GM12874 (cell line): ENCODE measurements at regions not wholly inside any gene's neighbourhood (a gene's known extent, or its start where the extent isn't known, plus 50 kb on each side); places are given as distances from the start of the nearest gene placed in this dataset.

Source experiments
- CTCF ChIP-seq: IDR thresholded peaks from 2 replicates; pipeline ENCODE4 v1.5.1; 2011; ENCODE audit warnings: low read depth, mild to moderate bottlenecking, control low read depth, low read length, moderate library complexity; ENCODE audit not compliant: insufficient read depth

DNA sequence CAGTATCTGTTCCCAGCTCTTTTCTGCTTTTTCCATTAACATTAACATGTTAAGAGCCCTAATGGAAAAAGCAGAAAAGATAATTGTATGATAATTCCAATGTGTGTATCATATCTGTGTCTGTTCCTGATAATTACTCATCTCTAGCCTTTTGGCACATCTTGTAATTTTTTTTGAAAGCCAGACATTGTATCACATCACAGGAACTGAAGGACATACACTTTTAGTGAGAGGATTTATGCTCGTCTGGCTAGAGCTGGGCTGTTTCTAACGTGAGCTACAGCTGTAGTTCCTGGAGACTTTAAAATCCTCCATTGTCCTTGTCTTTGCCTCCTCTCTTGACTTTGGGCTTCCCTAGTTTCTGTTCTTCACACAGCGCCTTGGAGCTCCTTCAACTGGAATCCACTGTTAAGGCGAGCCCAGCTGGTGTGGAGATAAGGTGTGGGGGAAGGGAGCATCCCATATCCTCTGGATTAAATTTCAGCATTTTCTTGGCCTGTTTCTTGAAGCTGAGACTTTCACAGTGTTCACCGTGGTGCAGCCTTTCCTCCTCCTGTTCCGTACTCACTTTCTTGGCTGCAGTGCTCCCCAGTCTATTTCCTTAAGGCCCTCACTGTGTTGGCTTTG lies 211.5 kb downstream of the GALR1 start:
- no peak for TF ChIP-seq CTCF

GRCh38 chr18:77464917-77465316 lies 215.3 kb downstream of the GALR1 start:
- no peak for TF ChIP-seq CTCF

GRCh38 chr18:77466890-77467289 lies 217.2 kb downstream of the GALR1 start:
- TF ChIP-seq CTCF = no peak

- no peak for TF ChIP-seq CTCF
These were observed 219.5 kb downstream of the GALR1 start for GRCh38 chr18:77469131-77469530.

GRCh38 chr18:77470569-77471413 lies 221.1 kb downstream of the GALR1 start:
- TF ChIP-seq CTCF = no peak

GRCh38 chr18:77472509-77472908 lies 222.9 kb downstream of the GALR1 start:
- TF ChIP-seq CTCF = no peak

DNA sequence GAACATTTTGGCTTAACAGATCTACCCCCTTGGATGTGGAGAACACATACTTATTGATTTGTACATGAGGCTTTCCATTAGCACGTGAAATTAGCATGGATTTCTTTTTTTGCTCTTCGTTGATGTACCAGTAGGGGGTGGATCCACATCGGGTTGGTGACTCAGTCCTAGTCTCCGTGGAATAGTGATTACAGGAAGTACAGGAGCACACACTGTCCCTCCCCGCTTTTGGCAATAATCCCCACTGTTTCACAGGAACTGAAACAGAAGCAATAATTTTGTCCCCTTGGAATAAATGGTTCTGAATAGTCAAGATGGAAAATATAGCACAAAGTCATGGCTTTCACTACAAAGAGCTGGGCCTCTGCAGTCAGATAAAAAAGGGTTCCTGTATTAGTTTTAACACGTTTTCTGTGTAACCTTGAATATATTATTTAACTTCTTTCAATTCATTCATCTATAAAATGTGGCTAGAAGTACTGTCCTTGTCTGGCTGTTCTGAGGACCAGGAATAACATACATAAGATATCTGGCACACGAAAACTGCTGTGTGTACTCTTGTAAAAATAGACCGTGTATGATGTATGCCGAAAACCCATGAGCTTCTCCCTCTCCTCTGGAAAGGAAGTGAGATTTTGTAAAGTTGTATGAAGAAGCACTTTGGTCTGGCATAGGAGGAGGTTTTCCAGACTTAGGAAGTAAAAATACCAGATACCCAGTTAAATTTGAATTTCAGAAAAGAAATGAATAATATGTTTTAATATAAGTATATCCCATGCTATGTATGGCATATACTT lies 229.2 kb downstream of the GALR1 start:
- no peak for TF ChIP-seq CTCF
